ENCODE measurements at regions not wholly inside any gene's neighbourhood (a gene's known extent, or its start where the extent isn't known, plus 50 kb on each side); places are given as distances from the start of the nearest gene placed in this dataset.

- TF ChIP-seq POLR2A (IDR thresholded peaks at IDR 0.05) (no peak), CTCF (IDR thresholded peaks at IDR 0.05) (no peak)
These were observed 666.1 kb downstream of the SATB2 start for GRCh38 chr2:198791623-198792022.
